ENCODE measurements at regions not wholly inside any gene's neighbourhood (a gene's known extent, or its start where the extent isn't known, plus 50 kb on each side); places are given as distances from the start of the nearest gene placed in this dataset.
"Not testable (repeated sequence)": the region's sequence is repeated elsewhere in the genome, so short reads cannot be mapped to it uniquely, and the experiment has no call there.

DNA sequence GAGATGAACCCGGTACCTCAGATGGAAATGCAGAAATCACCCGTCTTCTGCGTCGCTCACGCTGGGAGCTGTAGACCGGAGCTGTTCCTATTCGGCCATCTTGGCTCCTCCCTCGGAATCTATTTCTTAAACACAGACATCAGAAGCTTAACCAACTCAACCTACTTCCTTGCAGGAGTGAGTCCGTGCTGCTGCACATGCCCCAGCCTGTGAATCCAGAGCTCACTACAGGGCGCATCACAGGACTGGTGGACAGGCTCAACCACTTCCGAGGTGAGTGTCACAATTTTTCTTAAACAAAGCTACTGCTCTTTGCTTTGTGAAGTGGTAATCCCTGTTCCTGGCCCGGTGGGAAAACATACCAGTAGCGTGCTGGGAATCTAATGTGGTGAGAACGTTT is 353.4 kb downstream of the SRGAP2C start:
- H3K27ac ChIP-seq (ENCODE audit: low read depth, low read length); H2AFZ ChIP-seq (ENCODE audit: insufficient read depth, low read length, poor library complexity): not testable (repeated sequence)

DNA sequence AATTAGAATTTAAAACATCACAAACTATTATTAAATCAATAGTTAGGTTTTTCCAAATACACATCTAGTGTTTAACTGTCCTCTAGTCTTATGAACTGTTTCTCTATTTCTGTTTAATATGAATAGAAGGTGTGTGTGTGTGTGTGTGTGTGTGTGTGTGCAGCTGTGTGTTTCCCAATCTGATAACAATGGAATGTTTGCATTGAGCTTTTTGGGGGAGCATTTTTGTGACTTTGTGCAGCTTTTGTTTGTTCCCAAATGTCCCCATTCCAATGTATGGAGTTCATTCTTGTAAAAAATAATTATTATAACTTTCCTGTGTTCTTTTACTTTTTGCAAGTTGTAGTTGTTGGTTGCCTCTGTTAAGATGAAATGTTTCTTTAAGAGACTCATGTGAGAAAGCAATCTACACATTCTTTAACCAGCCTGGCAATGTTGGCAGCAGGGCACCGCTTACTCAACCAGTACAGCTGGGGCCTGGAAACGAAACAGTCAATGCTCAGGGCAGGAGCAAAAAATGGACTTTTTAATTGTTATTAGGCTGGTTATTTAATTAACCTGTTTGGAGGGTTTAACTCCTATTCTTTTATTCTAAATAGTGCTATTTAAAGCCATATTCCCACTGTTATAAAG is 354.3 kb downstream of the SRGAP2C start:
- Histone ChIP-seq H2BK5ac (ENCODE audit: low read depth, low read length, poor library complexity) (no peak overlapping the region), H2AFZ (ENCODE audit: insufficient read depth, low read length, poor library complexity) (no peak overlapping the region), H2BK12ac (ENCODE audit: low read length) (no peak overlapping the region), H3K18ac (ENCODE audit: low read length) (no peak overlapping the region), H3K36me3 (ENCODE audit: control insufficient read depth in 1 of 2, insufficient read depth in 2 of 2, low read length in 2 of 2) (no peaks in the 10 kb centered on the region), H4K8ac (ENCODE audit: low read depth, low read length) (no peak overlapping the region), H3K23ac (ENCODE audit: low read length) (no peak overlapping the region), H3K4me2 (ENCODE audit: low read length) (no peak overlapping the region), H4K12ac (ENCODE audit: low read depth, low read length) (no peak overlapping the region), H3K4me3 (ENCODE audit: low read depth, low read length) (no peak overlapping the region), H3K9me3 (ENCODE audit: insufficient read depth, low read depth, low read length) (no peaks in the 10 kb centered on the region), H3K27me3 (ENCODE audit: insufficient read depth, low read length) (no peaks in the 10 kb centered on the region), H3K14ac (ENCODE audit: low read length) (no peak overlapping the region), H3K4me1 (ENCODE audit: control insufficient read depth in 1 of 2, insufficient read depth in 2 of 2, low read length in 2 of 2) (no peaks in the 10 kb centered on the region), H3K4ac (ENCODE audit: low read depth, low read length) (no peak overlapping the region), H4K91ac (ENCODE audit: low read depth, low read length) (no peak overlapping the region), H2AK5ac (ENCODE audit: low read length) (no peak overlapping the region), H3K27ac (ENCODE audit: low read depth, low read length) (no peak overlapping the region), H3K9ac (ENCODE audit: low read length) (no peak overlapping the region), H3K79me1 (ENCODE audit: low read length) (no peaks in the 10 kb centered on the region), H3K79me2 (ENCODE audit: control insufficient read depth, insufficient read depth, low read length, poor library complexity) (no peaks in the 10 kb centered on the region), H2BK120ac (ENCODE audit: insufficient read depth, low read length, poor library complexity) (no peak overlapping the region)
- DNase-seq: no peak
- WGBS (ENCODE audit: extremely low coverage, insufficient coverage, insufficient read length): no CpG with 5 or more reads among the region's 2 CpGs

More for the DNA sequence above, 353.4 kb downstream of the SRGAP2C start:
- not testable (repeated sequence) for H4K91ac ChIP-seq (ENCODE audit: low read depth, low read length); H2BK120ac ChIP-seq (ENCODE audit: insufficient read depth, low read length, poor library complexity); H3K27me3 ChIP-seq (ENCODE audit: insufficient read depth, low read length); H3K4me3 ChIP-seq (ENCODE audit: low read depth, low read length); H3K4me2 ChIP-seq (ENCODE audit: low read length); H3K36me3 ChIP-seq (ENCODE audit: control insufficient read depth in 1 of 2, insufficient read depth in 2 of 2, low read length in 2 of 2); H3K79me1 ChIP-seq (ENCODE audit: low read length); H3K14ac ChIP-seq (ENCODE audit: low read length); H3K9ac ChIP-seq (ENCODE audit: low read length); H3K79me2 ChIP-seq (ENCODE audit: control insufficient read depth, insufficient read depth, low read length, poor library complexity); H3K9me3 ChIP-seq (ENCODE audit: insufficient read depth, low read depth, low read length); H2BK5ac ChIP-seq (ENCODE audit: low read depth, low read length, poor library complexity); H3K4ac ChIP-seq (ENCODE audit: low read depth, low read length); H3K23ac ChIP-seq (ENCODE audit: low read length); H3K18ac ChIP-seq (ENCODE audit: low read length); DNase-seq; H2AK5ac ChIP-seq (ENCODE audit: low read length); H3K4me1 ChIP-seq (ENCODE audit: control insufficient read depth in 1 of 2, insufficient read depth in 2 of 2, low read length in 2 of 2); H4K12ac ChIP-seq (ENCODE audit: low read depth, low read length); H4K8ac ChIP-seq (ENCODE audit: low read depth, low read length); H2BK12ac ChIP-seq (ENCODE audit: low read length)
- no CpG with 5 or more reads among the region's 14 CpGs for WGBS (ENCODE audit: extremely low coverage, insufficient coverage, insufficient read length)

DNA sequence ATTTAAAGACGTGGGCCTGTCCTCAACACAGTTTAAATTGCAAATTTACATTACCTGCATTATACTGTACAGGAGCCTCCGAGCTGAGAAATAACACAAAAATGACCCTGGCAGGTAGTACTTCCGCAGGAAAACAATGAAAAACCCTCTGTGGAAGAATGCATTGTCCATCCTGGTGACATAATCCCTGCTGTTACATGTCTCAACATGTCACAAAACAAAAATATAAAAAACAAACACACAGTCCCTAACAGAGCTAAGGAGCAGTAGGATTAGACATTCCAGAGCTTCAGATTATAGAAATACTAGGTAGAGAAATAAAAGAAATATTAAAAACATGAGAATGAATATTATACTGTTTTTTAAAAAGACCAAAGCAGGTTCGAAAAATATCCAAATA is 359.2 kb downstream of the SRGAP2C start:
- H4K8ac ChIP-seq (ENCODE audit: low read depth, low read length); H2BK12ac ChIP-seq (ENCODE audit: low read length); DNase-seq; H3K36me3 ChIP-seq (ENCODE audit: control insufficient read depth in 1 of 2, insufficient read depth in 2 of 2, low read length in 2 of 2); H3K4ac ChIP-seq (ENCODE audit: low read depth, low read length); H2BK5ac ChIP-seq (ENCODE audit: low read depth, low read length, poor library complexity); H3K4me1 ChIP-seq (ENCODE audit: control insufficient read depth in 1 of 2, insufficient read depth in 2 of 2, low read length in 2 of 2); H2BK120ac ChIP-seq (ENCODE audit: insufficient read depth, low read length, poor library complexity); H2AFZ ChIP-seq (ENCODE audit: insufficient read depth, low read length, poor library complexity); H3K79me1 ChIP-seq (ENCODE audit: low read length); H4K12ac ChIP-seq (ENCODE audit: low read depth, low read length); H3K18ac ChIP-seq (ENCODE audit: low read length); H3K27ac ChIP-seq (ENCODE audit: low read depth, low read length); H3K9ac ChIP-seq (ENCODE audit: low read length); H3K27me3 ChIP-seq (ENCODE audit: insufficient read depth, low read length); H3K9me3 ChIP-seq (ENCODE audit: insufficient read depth, low read depth, low read length); H3K23ac ChIP-seq (ENCODE audit: low read length); H3K14ac ChIP-seq (ENCODE audit: low read length); H4K91ac ChIP-seq (ENCODE audit: low read depth, low read length); H3K4me3 ChIP-seq (ENCODE audit: low read depth, low read length); H3K79me2 ChIP-seq (ENCODE audit: control insufficient read depth, insufficient read depth, low read length, poor library complexity); H2AK5ac ChIP-seq (ENCODE audit: low read length); H3K4me2 ChIP-seq (ENCODE audit: low read length): not testable (repeated sequence)
- no CpG with 5 or more reads among the region's 4 CpGs for WGBS (ENCODE audit: extremely low coverage, insufficient coverage, insufficient read length)

DNA sequence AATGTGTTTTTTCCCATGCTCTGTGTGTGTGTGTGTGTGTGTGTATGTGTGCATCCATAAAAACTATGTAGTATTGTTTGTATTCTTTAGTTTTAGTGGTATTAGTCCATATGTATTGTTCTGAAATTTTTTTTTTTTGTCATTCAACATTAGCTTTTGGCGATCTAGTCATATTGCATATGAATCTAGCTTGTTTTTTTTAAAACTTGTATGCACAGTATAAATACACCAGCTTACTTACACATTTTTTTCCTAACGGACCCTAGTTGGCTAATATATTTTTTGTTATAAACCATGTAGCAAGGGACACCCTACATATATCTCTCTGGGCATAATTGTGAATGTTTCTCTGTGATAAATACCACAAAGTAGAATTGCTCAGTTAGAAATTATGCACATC is 359.7 kb downstream of the SRGAP2C start:
- Histone ChIP-seq H3K9me3 (ENCODE audit: insufficient read depth, low read depth, low read length) (no peaks in the 10 kb centered on the region), H3K79me1 (ENCODE audit: low read length) (no peaks in the 10 kb centered on the region), H3K4me2 (ENCODE audit: low read length) (no peak overlapping the region), H4K12ac (ENCODE audit: low read depth, low read length) (no peak overlapping the region), H2BK12ac (ENCODE audit: low read length) (no peak overlapping the region), H4K8ac (ENCODE audit: low read depth, low read length) (no peak overlapping the region), H3K18ac (ENCODE audit: low read length) (no peak overlapping the region), H2BK5ac (ENCODE audit: low read depth, low read length, poor library complexity) (no peak overlapping the region), H3K27ac (ENCODE audit: low read depth, low read length) (no peak overlapping the region), H2BK120ac (ENCODE audit: insufficient read depth, low read length, poor library complexity) (no peak overlapping the region), H3K4ac (ENCODE audit: low read depth, low read length) (no peak overlapping the region), H3K4me1 (ENCODE audit: control insufficient read depth in 1 of 2, insufficient read depth in 2 of 2, low read length in 2 of 2) (no peaks in the 10 kb centered on the region), H3K79me2 (ENCODE audit: control insufficient read depth, insufficient read depth, low read length, poor library complexity) (no peaks in the 10 kb centered on the region), H3K9ac (ENCODE audit: low read length) (no peak overlapping the region), H3K23ac (ENCODE audit: low read length) (no peak overlapping the region), H4K91ac (ENCODE audit: low read depth, low read length) (no peak overlapping the region), H3K36me3 (ENCODE audit: control insufficient read depth in 1 of 2, insufficient read depth in 2 of 2, low read length in 2 of 2) (no peaks in the 10 kb centered on the region), H3K27me3 (ENCODE audit: insufficient read depth, low read length) (no peaks in the 10 kb centered on the region), H3K4me3 (ENCODE audit: low read depth, low read length) (no peak overlapping the region), H2AK5ac (ENCODE audit: low read length) (no peak overlapping the region), H2AFZ (ENCODE audit: insufficient read depth, low read length, poor library complexity) (no peak overlapping the region), H3K14ac (ENCODE audit: low read length) (no peak overlapping the region)
- DNase-seq: no peak
- WGBS (ENCODE audit: extremely low coverage, insufficient coverage, insufficient read length): no CpG with 5 or more reads among the region's 2 CpGs

Data from trophoblast cell (in vitro differentiated cells and primary cell).